ENCODE measurements at regions not wholly inside any gene's neighbourhood (a gene's known extent, or its start where the extent isn't known, plus 50 kb on each side); places are given as distances from the start of the nearest gene placed in this dataset.
A peak's percentile ranks its signal among the peaks of the same experiment; 100 is the strongest.

DNA sequence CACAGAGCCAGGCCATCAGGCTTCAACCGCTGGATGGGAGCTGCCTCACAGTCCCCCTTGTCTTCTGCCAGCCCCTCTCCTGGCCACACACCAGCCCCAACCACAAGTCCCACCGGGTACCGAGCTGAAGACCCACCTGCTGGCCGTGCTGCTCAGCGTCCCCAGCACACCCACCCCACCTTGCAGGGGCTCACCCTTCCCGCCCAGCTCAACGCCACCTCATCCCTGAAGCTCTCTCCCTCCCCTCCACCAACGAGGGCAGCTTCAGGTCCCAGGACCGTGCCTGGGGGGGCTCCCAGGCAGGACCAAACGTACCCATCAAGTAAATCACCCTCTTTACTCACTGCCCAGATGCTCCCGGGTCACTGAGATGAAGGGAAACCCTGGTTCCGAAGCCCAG, 141.0 kb downstream of the CRYBB2 start:
- peaks cover 44% of the 10 kb centered on the region for H3K36me3 ChIP-seq (ENCODE audit: control insufficient read depth, insufficient read depth, low read length)
- H3K4me3 ChIP-seq (ENCODE audit: low read length), result no peak overlapping the region
- no peak overlapping the region for H3K27ac ChIP-seq (ENCODE audit: low read length)
- no peaks in the 10 kb centered on the region for H3K9me3 ChIP-seq (replicated peaks; ENCODE audit: control insufficient read depth, low read depth, low read length)
- WGBS (ENCODE audit: insufficient coverage), result 87% methylated on average over 12 of the region's 12 CpGs
- DNase-seq, result no peak
- H3K4me1 ChIP-seq (ENCODE audit: control insufficient read depth, insufficient read depth, low read length), result peaks cover 27% of the 10 kb centered on the region
- no peaks in the 10 kb centered on the region for H3K27me3 ChIP-seq (ENCODE audit: control insufficient read depth, insufficient read depth, low read length)

DNA sequence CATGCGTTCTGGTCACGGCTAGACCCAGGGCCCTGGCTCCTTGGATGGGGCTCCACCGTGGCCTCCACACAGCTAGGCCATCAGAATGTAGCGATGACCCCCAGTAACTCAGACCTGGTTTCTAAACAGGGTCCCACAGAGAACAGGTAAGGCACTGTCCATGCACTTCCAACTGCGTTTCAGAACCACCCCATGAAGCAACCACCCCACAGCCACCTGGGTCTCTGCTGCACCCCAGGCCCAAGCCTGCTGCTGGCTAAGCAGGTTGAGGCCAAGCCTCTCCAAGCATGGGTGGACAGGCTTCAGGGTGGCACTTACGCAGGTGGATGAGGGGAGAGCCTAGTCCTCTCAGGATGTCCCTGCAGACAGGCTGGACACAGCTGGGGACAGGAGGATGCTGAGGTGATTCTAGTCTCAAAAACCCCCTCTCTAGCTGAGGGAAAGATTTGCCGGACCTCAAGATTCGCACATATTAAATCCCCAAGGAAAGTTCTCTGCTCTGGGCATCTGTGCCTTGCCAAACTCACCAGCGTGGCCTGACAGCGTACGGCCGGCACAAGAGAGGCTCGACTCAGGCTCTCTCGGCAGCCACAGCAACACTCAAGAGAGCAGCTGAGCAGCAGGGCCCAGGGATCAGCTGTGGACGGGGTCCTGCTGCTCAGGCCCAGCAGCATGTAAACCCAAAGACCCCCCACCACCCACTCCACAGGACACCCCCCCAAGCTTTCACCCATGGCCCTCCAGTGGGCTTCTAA, 141.6 kb downstream of the CRYBB2 start:
- no peaks in the 10 kb centered on the region for H3K27me3 ChIP-seq (ENCODE audit: control insufficient read depth, insufficient read depth, low read length)
- H3K27ac ChIP-seq (ENCODE audit: low read length), result no peak overlapping the region
- H3K9me3 ChIP-seq (replicated peaks; ENCODE audit: control insufficient read depth, low read depth, low read length), result no peaks in the 10 kb centered on the region
- 90% methylated on average over 12 of the region's 15 CpGs for WGBS (ENCODE audit: insufficient coverage)
- peaks cover 34% of the 10 kb centered on the region for H3K4me1 ChIP-seq (ENCODE audit: control insufficient read depth, insufficient read depth, low read length)
- DNase-seq, result no peak
- no peak overlapping the region for H3K4me3 ChIP-seq (ENCODE audit: low read length)
- H3K36me3 ChIP-seq (ENCODE audit: control insufficient read depth, insufficient read depth, low read length), result peaks cover 44% of the 10 kb centered on the region

DNA sequence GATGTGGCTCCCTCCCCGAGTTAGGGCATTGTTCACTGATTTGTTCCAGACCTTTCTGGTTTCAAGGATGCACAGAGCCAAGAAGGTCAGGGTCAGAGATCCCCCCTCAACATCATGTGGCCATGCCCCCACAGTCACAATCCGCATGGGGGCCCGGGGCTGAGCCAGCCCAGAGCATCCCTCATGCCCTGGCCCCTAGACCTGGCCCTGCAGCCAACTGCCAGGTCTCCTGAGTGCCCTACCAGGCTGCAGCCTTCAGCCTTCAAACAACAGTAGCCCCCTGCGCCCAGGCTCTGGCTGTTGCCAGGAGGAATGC, 142.4 kb downstream of the CRYBB2 start:
- no peak for DNase-seq
- Histone ChIP-seq H3K36me3 (ENCODE audit: control insufficient read depth, insufficient read depth, low read length) (peaks cover 38% of the 10 kb centered on the region), H3K27me3 (ENCODE audit: control insufficient read depth, insufficient read depth, low read length) (no peaks in the 10 kb centered on the region), H3K27ac (ENCODE audit: low read length) (no peak overlapping the region), H3K9me3 (replicated peaks; ENCODE audit: control insufficient read depth, low read depth, low read length) (no peaks in the 10 kb centered on the region), H3K4me3 (ENCODE audit: low read length) (no peak overlapping the region), H3K4me1 (ENCODE audit: control insufficient read depth, insufficient read depth, low read length) (peaks cover 40% of the 10 kb centered on the region)
- 77% methylated on average over 3 of the region's 4 CpGs for WGBS (ENCODE audit: insufficient coverage)

DNA sequence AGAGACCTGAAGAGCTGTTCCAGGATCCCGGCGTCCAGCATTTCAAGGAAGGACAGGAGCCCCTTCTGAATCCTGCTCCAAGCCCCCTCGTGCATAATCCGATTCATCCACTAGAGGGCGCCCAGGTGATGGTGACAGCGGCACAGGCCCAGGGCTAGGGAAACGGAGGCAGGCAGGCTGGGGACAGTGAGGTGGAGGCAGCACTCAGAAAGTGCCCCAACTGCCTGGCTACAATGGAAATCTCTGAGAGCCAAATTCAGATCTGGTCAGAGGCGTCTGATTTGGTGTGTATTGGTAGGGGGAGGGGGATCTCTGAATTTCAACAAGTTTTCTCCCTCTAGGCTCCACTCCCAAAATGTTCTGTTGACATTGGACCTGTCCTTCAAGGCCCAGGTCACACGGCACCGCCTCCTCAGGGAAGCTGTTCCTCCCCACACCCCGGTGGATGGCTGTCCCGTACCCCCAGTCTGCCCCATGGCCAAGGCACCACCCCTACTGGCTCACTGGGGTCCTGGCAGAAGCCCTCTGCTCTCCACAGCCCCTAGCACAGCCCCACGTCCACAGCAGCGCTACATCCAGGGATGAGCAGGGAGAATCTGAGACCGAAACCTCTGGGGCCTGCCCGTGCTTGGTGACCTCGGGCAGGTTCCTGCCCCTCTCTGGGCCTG, 142.9 kb downstream of the CRYBB2 start:
- 52% methylated on average over 13 of the region's 17 CpGs for WGBS (ENCODE audit: insufficient coverage)
- peaks cover 34% of the 10 kb centered on the region for H3K36me3 ChIP-seq (ENCODE audit: control insufficient read depth, insufficient read depth, low read length)
- DNase-seq, result peak; percentile 63
- H3K27ac ChIP-seq (ENCODE audit: low read length), result no peak overlapping the region
- no peak overlapping the region for H3K4me3 ChIP-seq (ENCODE audit: low read length)
- peaks cover 40% of the 10 kb centered on the region for H3K4me1 ChIP-seq (ENCODE audit: control insufficient read depth, insufficient read depth, low read length)
- no peaks in the 10 kb centered on the region for H3K9me3 ChIP-seq (replicated peaks; ENCODE audit: control insufficient read depth, low read depth, low read length)
- no peaks in the 10 kb centered on the region for H3K27me3 ChIP-seq (ENCODE audit: control insufficient read depth, insufficient read depth, low read length)

DNA sequence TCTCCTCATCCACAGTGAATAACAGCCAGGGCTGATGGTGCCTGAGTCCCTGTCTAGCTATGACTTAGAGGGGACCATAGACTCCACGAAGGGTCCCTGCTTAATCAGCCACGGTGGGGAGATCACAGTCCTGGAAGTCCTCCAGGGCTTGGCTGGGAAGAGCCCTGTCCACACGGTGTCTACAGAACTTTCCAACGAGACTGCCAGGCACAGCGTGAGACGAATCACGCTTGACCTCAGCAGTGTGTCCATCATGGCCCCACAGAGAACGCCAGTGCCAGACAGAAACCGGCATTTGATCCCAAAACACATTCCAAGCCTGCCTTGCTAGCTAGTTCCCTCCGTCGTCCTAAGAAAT, 143.4 kb downstream of the CRYBB2 start:
- H3K36me3 ChIP-seq (ENCODE audit: control insufficient read depth, insufficient read depth, low read length), result peaks cover 29% of the 10 kb centered on the region

DNA sequence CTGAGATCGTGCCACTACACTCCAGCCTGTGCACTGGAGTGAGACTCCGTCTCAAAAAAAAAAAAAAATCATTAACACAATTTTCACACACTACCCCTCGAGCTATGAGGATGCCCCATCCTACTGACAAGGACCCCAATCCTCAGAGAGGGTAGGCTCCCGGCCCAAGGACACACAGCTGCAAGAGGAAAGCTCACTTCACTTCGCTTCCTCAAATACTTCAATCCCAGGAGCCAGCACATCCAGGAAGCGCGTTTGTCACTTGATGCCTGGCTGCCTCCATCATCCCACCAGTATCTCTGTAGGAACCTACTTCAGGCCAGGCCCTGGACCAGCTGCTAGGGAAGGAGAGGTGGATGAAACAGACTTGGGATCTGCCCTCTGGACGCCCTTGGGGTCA, 144.0 kb downstream of the CRYBB2 start:
- no peak overlapping the region for H3K27ac ChIP-seq (ENCODE audit: low read length)
- peaks cover 23% of the 10 kb centered on the region for H3K36me3 ChIP-seq (ENCODE audit: control insufficient read depth, insufficient read depth, low read length)
- whole genome bisulfite sequencing (ENCODE audit: insufficient coverage), result 76% methylated on average over 5 of the region's 8 CpGs
- no peaks in the 10 kb centered on the region for H3K9me3 ChIP-seq (replicated peaks; ENCODE audit: control insufficient read depth, low read depth, low read length)
- no peaks in the 10 kb centered on the region for H3K27me3 ChIP-seq (ENCODE audit: control insufficient read depth, insufficient read depth, low read length)
- H3K4me3 ChIP-seq (ENCODE audit: low read length), result no peak overlapping the region
- no peak for DNase-seq
- H3K4me1 ChIP-seq (ENCODE audit: control insufficient read depth, insufficient read depth, low read length), result peaks cover 43% of the 10 kb centered on the region

More for the DNA sequence above, 143.4 kb downstream of the CRYBB2 start:
- no peaks in the 10 kb centered on the region for H3K27me3 ChIP-seq (ENCODE audit: control insufficient read depth, insufficient read depth, low read length)
- peak; percentile 35 for DNase-seq
- no peak overlapping the region for H3K27ac ChIP-seq (ENCODE audit: low read length)
- H3K4me3 ChIP-seq (ENCODE audit: low read length), result no peak overlapping the region
- peaks cover 40% of the 10 kb centered on the region for H3K4me1 ChIP-seq (ENCODE audit: control insufficient read depth, insufficient read depth, low read length)
- H3K9me3 ChIP-seq (replicated peaks; ENCODE audit: control insufficient read depth, low read depth, low read length), result no peaks in the 10 kb centered on the region
- 46% methylated on average over 11 of the region's 11 CpGs for WGBS (ENCODE audit: insufficient coverage)

DNA sequence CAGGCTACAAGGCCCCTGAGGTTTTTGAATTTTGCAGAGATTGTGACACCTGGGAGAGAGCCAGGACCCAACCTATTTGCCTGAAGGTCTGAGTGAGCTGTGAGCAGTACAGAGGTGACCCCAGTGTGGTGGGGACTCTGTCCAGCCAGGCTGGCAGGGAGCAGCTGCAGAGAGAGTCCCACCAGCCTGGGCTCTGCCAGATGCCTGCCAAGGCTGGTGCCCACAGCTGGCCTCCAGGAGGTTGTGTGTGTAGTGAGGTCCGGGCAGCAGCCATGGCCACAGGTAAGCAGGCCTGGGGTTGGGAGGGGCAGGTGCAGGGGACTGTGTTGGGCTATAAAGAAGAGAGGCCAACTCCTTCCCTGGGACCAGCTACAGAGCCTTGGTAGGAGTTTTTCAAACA, 144.8 kb downstream of the CRYBB2 start:
- Histone ChIP-seq H3K27me3 (ENCODE audit: control insufficient read depth, insufficient read depth, low read length) (no peaks in the 10 kb centered on the region), H3K4me3 (ENCODE audit: low read length) (no peak overlapping the region), H3K27ac (ENCODE audit: low read length) (no peak overlapping the region), H3K9me3 (replicated peaks; ENCODE audit: control insufficient read depth, low read depth, low read length) (no peaks in the 10 kb centered on the region), H3K4me1 (ENCODE audit: control insufficient read depth, insufficient read depth, low read length) (peaks cover 51% of the 10 kb centered on the region), H3K36me3 (ENCODE audit: control insufficient read depth, insufficient read depth, low read length) (peaks cover 17% of the 10 kb centered on the region)
- no peak for DNase-seq
- no CpG with 5 or more reads among the region's 1 CpG for WGBS (ENCODE audit: insufficient coverage)

DNA sequence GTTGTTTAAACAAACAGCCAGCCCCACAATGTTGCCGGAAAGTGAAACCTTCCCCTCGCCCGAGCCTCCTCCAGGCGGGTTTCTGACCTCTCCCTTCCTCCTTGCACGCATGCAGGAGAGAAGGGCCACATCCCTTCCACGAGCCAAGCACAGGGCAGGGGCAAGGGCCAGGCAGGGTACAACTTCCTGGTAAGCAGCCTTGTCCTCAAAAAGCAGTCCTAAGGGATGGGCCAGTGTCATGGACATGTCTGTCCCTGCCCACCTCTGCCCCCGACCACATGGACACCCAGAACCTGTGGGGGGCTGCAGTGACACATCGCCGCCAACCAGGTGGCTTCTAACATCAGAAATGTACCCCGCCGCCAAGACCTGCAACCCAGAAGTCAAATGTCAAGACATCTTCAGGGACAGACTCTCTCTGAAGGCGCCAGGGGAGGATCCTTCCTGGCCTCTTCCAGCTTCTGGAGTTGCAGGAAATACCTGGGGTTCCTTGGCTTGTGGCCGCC, 145.3 kb downstream of the CRYBB2 start:
- DNase-seq, result no peak
- no peaks in the 10 kb centered on the region for H3K9me3 ChIP-seq (replicated peaks; ENCODE audit: control insufficient read depth, low read depth, low read length)
- H3K36me3 ChIP-seq (ENCODE audit: control insufficient read depth, insufficient read depth, low read length), result peaks cover 12% of the 10 kb centered on the region
- WGBS (ENCODE audit: insufficient coverage), result 78% methylated on average over 12 of the region's 13 CpGs
- no peaks in the 10 kb centered on the region for H3K27me3 ChIP-seq (ENCODE audit: control insufficient read depth, insufficient read depth, low read length)
- H3K27ac ChIP-seq (ENCODE audit: low read length), result no peak overlapping the region
- peaks cover 54% of the 10 kb centered on the region for H3K4me1 ChIP-seq (ENCODE audit: control insufficient read depth, insufficient read depth, low read length)
- H3K4me3 ChIP-seq (ENCODE audit: low read length), result no peak overlapping the region

DNA sequence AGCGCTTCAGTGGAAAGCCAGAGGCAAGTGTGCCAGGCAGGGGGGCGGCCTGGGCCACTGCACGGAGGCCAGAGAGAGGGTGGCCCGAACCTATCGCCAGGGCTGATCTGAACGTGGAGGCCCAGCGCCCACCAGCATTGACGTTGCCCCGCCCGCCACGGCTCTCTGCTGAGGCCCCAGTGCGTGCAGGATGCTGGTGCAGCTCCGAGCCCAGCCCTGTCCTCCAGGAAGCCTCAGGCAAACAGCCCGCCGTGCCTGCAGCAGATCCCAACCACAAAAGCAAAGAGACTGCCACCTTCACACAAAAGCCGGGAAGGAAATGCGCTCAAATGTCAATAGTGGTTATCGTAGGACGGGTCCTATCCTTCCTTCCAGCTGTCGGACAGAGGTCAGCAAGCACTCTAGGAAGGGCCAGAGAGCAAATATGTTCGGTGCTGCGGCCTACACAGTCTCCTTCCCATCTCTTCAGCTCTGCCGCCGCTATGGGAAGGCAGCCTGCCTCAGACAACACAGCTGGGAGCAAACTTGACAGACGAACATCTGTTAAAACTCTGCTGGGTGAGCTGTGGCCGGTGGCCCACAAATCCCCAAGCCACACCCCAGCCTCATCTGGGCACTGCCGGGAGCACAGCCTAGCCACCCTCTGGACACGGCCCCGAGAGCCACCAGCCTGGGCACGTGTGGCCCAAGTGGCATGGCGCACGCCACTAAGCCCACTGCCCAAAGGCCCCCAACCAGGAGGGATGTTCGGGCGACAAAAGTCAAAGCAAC, 146.2 kb downstream of the CRYBB2 start:
- H3K4me1 ChIP-seq (ENCODE audit: control insufficient read depth, insufficient read depth, low read length), result peaks cover 54% of the 10 kb centered on the region
- H3K9me3 ChIP-seq (replicated peaks; ENCODE audit: control insufficient read depth, low read depth, low read length), result no peaks in the 10 kb centered on the region
- no peaks in the 10 kb centered on the region for H3K27me3 ChIP-seq (ENCODE audit: control insufficient read depth, insufficient read depth, low read length)
- peaks cover 9% of the 10 kb centered on the region for H3K36me3 ChIP-seq (ENCODE audit: control insufficient read depth, insufficient read depth, low read length)
- 64% methylated on average over 28 of the region's 34 CpGs for WGBS (ENCODE audit: insufficient coverage)
- no peak overlapping the region for H3K4me3 ChIP-seq (ENCODE audit: low read length)
- peak; percentile 52 for DNase-seq
- H3K27ac ChIP-seq (ENCODE audit: low read length), result peak overlapping the region; percentile 35

DNA sequence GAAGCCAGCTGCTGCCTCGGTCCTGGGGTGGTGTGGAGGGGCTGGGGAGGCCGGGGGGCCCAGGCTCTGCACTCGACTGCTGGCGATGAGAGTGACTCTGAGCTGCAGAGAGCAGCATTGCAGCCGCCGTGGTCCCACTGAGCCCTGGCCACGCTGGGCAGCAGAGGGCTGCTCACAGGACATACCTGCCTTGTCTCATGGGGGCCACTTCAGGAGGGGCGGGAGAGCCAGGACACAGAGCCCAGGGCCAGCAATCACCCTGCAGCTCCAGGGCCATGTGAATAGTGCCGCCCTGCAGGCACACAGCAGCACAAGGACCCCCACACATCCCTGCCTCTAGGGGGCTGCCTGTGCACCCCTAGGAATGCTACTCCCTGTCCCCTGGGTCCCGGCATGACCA, 147.0 kb downstream of the CRYBB2 start:
- peaks cover 54% of the 10 kb centered on the region for H3K4me1 ChIP-seq (ENCODE audit: control insufficient read depth, insufficient read depth, low read length)

More for the DNA sequence above, 147.0 kb downstream of the CRYBB2 start:
- no peaks in the 10 kb centered on the region for H3K27me3 ChIP-seq (ENCODE audit: control insufficient read depth, insufficient read depth, low read length)
- H3K4me3 ChIP-seq (ENCODE audit: low read length), result no peak overlapping the region
- DNase-seq, result peak; percentile 45
- H3K27ac ChIP-seq (ENCODE audit: low read length), result no peak overlapping the region
- WGBS (ENCODE audit: insufficient coverage), result 62% methylated on average over 10 of the region's 10 CpGs
- H3K36me3 ChIP-seq (ENCODE audit: control insufficient read depth, insufficient read depth, low read length), result peaks cover 5% of the 10 kb centered on the region
- H3K9me3 ChIP-seq (replicated peaks; ENCODE audit: control insufficient read depth, low read depth, low read length), result no peaks in the 10 kb centered on the region
